NCI-H526 treated with DMSO at 0.1 percent for 48 hours (cell line): ENCODE measurements at regions not wholly inside any gene's neighbourhood (a gene's known extent, or its start where the extent isn't known, plus 50 kb on each side); places are given as distances from the start of the nearest gene placed in this dataset.

Experiments used
- DNase-seq: peaks from one replicate; lab custom pipeline; 2025; lab: John Stamatoyannopoulos, UW

GRCh38 chr18:72075040-72075439 lies 469.1 kb downstream of the CBLN2 start:
- DNase-seq: no peak

GRCh38 chr18:72063001-72063400 lies 481.1 kb downstream of the CBLN2 start:
- no peak for DNase-seq

- no peak for DNase-seq
These were observed 485.3 kb downstream of the CBLN2 start for GRCh38 chr18:72058851-72059250.

GRCh38 chr18:72056171-72056570 lies 488.0 kb downstream of the CBLN2 start:
- DNase-seq: no peak

- DNase-seq: no peak
These were observed 502.7 kb downstream of the CBLN2 start for GRCh38 chr18:72041313-72042032.

GRCh38 chr18:72013427-72013850 lies 530.7 kb downstream of the CBLN2 start:
- DNase-seq: no peak

- DNase-seq: no peak
These were observed 545.5 kb downstream of the CBLN2 start for GRCh38 chr18:71998547-71999097.

GRCh38 chr18:71995904-71996465 lies 548.2 kb downstream of the CBLN2 start:
- no peak for DNase-seq

GRCh38 chr18:71994273-71994672 lies 549.9 kb downstream of the CBLN2 start:
- DNase-seq: no peak

- no peak for DNase-seq
These were observed 554.5 kb downstream of the CBLN2 start for GRCh38 chr18:71989616-71990015.

GRCh38 chr18:71986351-71987050 lies 557.6 kb downstream of the CBLN2 start:
- no peak for DNase-seq

GRCh38 chr18:71976744-71977143 lies 567.4 kb downstream of the CBLN2 start:
- DNase-seq: no peak

- no peak for DNase-seq
These were observed 577.4 kb downstream of the CBLN2 start for GRCh38 chr18:71966791-71967190.

- DNase-seq: no peak
These were observed 585.5 kb downstream of the CBLN2 start for GRCh38 chr18:71958605-71959004.

- no peak for DNase-seq
These were observed 593.1 kb downstream of the CBLN2 start for GRCh38 chr18:71951001-71951400.

GRCh38 chr18:71942433-71942832 lies 601.7 kb downstream of the CBLN2 start:
- no peak for DNase-seq

GRCh38 chr18:71939483-71939882 lies 604.7 kb downstream of the CBLN2 start:
- no peak for DNase-seq

GRCh38 chr18:71936744-71937143 lies 607.4 kb downstream of the CBLN2 start:
- DNase-seq: no peak

- no peak for DNase-seq
These were observed 624.9 kb downstream of the CBLN2 start for GRCh38 chr18:71919211-71919610.

- no peak for DNase-seq
These were observed 630.5 kb downstream of the CBLN2 start for GRCh38 chr18:71913641-71914040.

GRCh38 chr18:71902482-71902881 lies 641.7 kb downstream of the CBLN2 start:
- no peak for DNase-seq

GRCh38 chr18:71899707-71900472 lies 644.3 kb downstream of the CBLN2 start:
- DNase-seq: no peak
